ENCODE measurements at regions not wholly inside any gene's neighbourhood (a gene's known extent, or its start where the extent isn't known, plus 50 kb on each side); places are given as distances from the start of the nearest gene placed in this dataset.
"Not testable (repeated sequence)": the region's sequence is repeated elsewhere in the genome, so short reads cannot be mapped to it uniquely, and the experiment has no call there.

- TF ChIP-seq CTCF, POLR2A (IDR thresholded peaks at IDR 0.05): not testable (repeated sequence)
Measured at GRCh38 chr15:49732109-49732508, 111.3 kb downstream of the DTWD1 start.

Measured in Peyer's patch (tissue), 4 donors.